BJ (cell line): ENCODE measurements at regions not wholly inside any gene's neighbourhood (a gene's known extent, or its start where the extent isn't known, plus 50 kb on each side); places are given as distances from the start of the nearest gene placed in this dataset.

ENCODE experiments used
- CTCF ChIA-PET: fragments of 350-600 bp; formaldehyde crosslinking; extraction: SDS; loops from one replicate; lab custom pipeline; 2021; ENCODE audit warnings: antibody characterized with exemption, inconsistent platforms; lab: Yijun Ruan, JAX
- POLR2A ChIA-PET: fragments of 300-600 bp; sonication (Branson Sonifier 250); formaldehyde crosslinking; extraction: SDS; loops from one replicate; lab custom pipeline; 2021; ENCODE audit warnings: antibody characterized with exemption; lab: Charles Lee
- DNase-seq: peaks from one replicate; pipeline ENCODE4 v3.0.0-alpha.2; 2011; ENCODE audit warnings: low read depth
- H3K27me3 ChIP-seq: 2 replicates; pipeline ENCODE4 v1.6.0; 2011; ENCODE audit warnings: low read length; ENCODE audit not compliant: control insufficient read depth, insufficient read depth
- H3K36me3 ChIP-seq: 2 replicates; pipeline ENCODE4 v1.5.1; 2011; ENCODE audit warnings: low read length; ENCODE audit not compliant: control insufficient read depth, insufficient read depth
- H3K4me3 ChIP-seq: 2 replicates; pipeline ENCODE4 v1.5.1; 2011; ENCODE audit warnings: low read depth, mild to moderate bottlenecking, control low read depth, low read length
- CTCF ChIP-seq: IDR thresholded peaks from 2 replicates; pipeline ENCODE4 v1.5.1; 2011; ENCODE audit warnings: low read depth, mild to moderate bottlenecking, control low read depth, inconsistent platforms, low read length, moderate library complexity; ENCODE audit not compliant: insufficient read depth

GRCh38 chr7:33701189-33701740, 204.1 kb upstream of the BMPER start:
- H3K4me3 ChIP-seq = no peak overlapping the region
- H3K36me3 ChIP-seq = no peaks in the 10 kb centered on the region
- H3K27me3 ChIP-seq = no peaks in the 10 kb centered on the region
- ChIA-PET POLR2A (no interaction called here), CTCF (interaction anchor here (0.7 to 1.2 kb wide), 2 partner anchors 9 to 12 kb away, joined by 3 read pairs; no protein-coding TSS in a partner anchor)
- no peak for TF ChIP-seq CTCF
- no peak for DNase-seq

- POLR2A ChIA-PET = no interaction called here
- H3K36me3 ChIP-seq = no peaks in the 10 kb centered on the region
- CTCF ChIA-PET = interaction anchor here (1.4 kb wide), 1 partner anchor 13 kb away, joined by 5 read pairs; no protein-coding TSS in a partner anchor
- no peak for DNase-seq
- no peak overlapping the region for H3K4me3 ChIP-seq
- H3K27me3 ChIP-seq = no peaks in the 10 kb centered on the region
- no peak for TF ChIP-seq CTCF
These were observed 203.4 kb upstream of the BMPER start for GRCh38 chr7:33701927-33702326.

- ChIA-PET CTCF (interaction anchor here (1.4 kb wide), 1 partner anchor 13 kb away, joined by 5 read pairs; no protein-coding TSS in a partner anchor), POLR2A (no interaction called here)
- TF ChIP-seq CTCF = no peak
These were observed 202.8 kb upstream of the BMPER start for GRCh38 chr7:33702514-33703054.

DNA sequence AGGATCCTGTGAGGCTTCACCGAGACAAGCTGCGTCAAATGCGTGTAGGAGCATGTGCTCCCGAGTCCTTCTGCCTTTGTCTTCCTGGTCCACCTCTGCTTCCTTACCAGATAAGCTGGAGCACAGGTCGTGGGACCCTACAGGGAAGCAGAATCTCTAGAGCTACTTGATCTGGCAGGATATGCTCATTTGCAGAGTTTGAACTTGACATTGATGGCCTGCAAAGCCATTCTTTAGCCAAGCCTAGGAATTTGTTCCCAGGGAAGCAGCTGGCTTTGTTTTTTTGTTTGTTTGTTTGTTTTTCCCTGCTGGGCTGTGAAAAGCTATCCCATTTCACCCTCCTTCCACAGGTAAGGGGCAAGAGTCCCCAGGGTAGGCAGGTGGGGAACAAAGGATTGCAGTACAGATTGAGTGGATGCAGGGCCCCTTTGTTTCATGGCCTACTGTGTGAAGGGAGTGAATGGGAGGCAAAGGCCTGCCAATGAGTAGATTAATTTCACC, 200.0 kb upstream of the BMPER start:
- TF ChIP-seq CTCF = no peak
- no peaks in the 10 kb centered on the region for H3K36me3 ChIP-seq
- DNase-seq = no peak
- CTCF ChIA-PET = interaction anchor here (1.2 to 2.3 kb wide), 2 partner anchors 11 to 38 kb away, joined by 6 to 7 read pairs; no protein-coding TSS in a partner anchor
- H3K27me3 ChIP-seq = no peaks in the 10 kb centered on the region
- POLR2A ChIA-PET = no interaction called here
- H3K4me3 ChIP-seq = no peak overlapping the region

More at GRCh38 chr7:33702514-33703054, 202.8 kb upstream of the BMPER start:
- Histone ChIP-seq H3K4me3 (no peak overlapping the region), H3K27me3 (no peaks in the 10 kb centered on the region), H3K36me3 (no peaks in the 10 kb centered on the region)
- DNase-seq = no peak

DNA sequence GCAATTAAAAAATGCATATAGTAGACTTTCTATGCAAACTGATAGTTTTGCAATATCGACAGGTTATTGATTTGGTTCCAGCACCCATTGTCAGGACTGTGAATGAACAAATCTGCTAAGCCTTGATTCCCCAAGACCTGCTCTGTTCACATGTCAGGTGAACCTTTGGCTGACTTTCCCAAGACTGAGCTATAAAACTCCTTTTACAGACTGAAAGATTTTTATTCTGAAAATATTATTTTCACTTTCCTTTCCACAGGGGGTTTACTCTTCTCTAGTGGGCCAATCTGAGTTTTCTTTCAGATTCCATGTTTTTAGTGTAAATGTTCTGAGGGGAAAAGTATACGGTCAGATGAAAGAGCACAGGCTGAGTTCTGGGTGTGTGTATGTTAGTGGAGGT, 199.2 kb upstream of the BMPER start:
- CTCF ChIA-PET = no interaction called here
- H3K36me3 ChIP-seq = no peaks in the 10 kb centered on the region
- POLR2A ChIA-PET = no interaction called here
- no peaks in the 10 kb centered on the region for H3K27me3 ChIP-seq
- TF ChIP-seq CTCF = no peak
- H3K4me3 ChIP-seq = no peak overlapping the region
- DNase-seq = no peak
